DOHH2 (cell line): ENCODE measurements at regions not wholly inside any gene's neighbourhood (a gene's known extent, or its start where the extent isn't known, plus 50 kb on each side); places are given as distances from the start of the nearest gene placed in this dataset.

ENCODE experiments used
- CTCF ChIP-seq: fragments of 200-600 bp; sonication (generic); IDR thresholded peaks from one replicate; pipeline ENCODE4 v1.5.1; 2014; ENCODE audit warnings: antibody characterized with exemption, mild to moderate bottlenecking, low read depth, low read length; ENCODE audit not compliant: poor library complexity, severe bottlenecking
- EZH2phosphoT487 ChIP-seq: fragments of 200-600 bp; sonication (generic); IDR thresholded peaks from 2 replicates; pipeline ENCODE4 v1.6.1; 2017; ENCODE audit warnings: borderline replicate concordance, mild to moderate bottlenecking, antibody characterized with exemption, low read length, moderate library complexity, mixed read lengths

- TF ChIP-seq CTCF, result no peak
- TF ChIP-seq EZH2phosphoT487, result no peak
Measured at GRCh38 chr17:72554508-72554907, 433.7 kb downstream of the SOX9 start.
